GM12892 (cell line): ENCODE measurements at regions not wholly inside any gene's neighbourhood (a gene's known extent, or its start where the extent isn't known, plus 50 kb on each side); places are given as distances from the start of the nearest gene placed in this dataset.

Experiments used
- POLR2A ChIP-seq: IDR thresholded peaks from 2 replicates; pipeline ENCODE4 v1.6.1; 2011; ENCODE audit warnings: low read depth, low read length, control low read depth
- POLR2AphosphoS5 ChIP-seq: IDR thresholded peaks from 2 replicates; pipeline ENCODE4 v1.6.1; 2011; ENCODE audit warnings: low read depth, low read length, control low read depth
- TAF1 ChIP-seq: IDR thresholded peaks from 2 replicates; pipeline ENCODE4 v1.6.1; 2011; ENCODE audit warnings: low read depth, mild to moderate bottlenecking, control low read depth, low read length, borderline replicate concordance

DNA sequence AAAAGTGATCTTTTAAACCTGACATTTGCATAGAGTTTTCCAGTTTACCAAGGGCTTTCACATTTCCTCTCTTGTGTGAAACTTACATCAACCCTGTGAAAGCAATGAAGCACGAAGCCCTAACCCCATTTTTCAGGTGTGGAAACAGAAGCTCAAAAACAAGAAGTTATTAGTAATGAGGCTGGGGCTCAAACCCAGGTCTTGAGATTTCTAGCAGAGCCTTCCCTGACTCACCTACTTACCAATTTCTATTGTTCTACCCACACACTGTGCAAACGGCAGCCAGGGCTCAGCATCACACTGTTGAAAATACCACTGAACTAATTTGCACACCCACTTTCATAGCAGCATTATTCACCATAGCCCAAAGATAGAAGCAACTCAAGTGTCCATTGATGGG is 117.8 kb upstream of the IGF1R start:
- TF ChIP-seq POLR2A (no peak), POLR2AphosphoS5 (no peak), TAF1 (no peak)
